HUDEP-2 (cell line): ENCODE measurements at regions not wholly inside any gene's neighbourhood (a gene's known extent, or its start where the extent isn't known, plus 50 kb on each side); places are given as distances from the start of the nearest gene placed in this dataset.

Experiments used
- DNase-seq, 76 experiments: peaks; one replicate each; lab custom pipeline; 2025; ENCODE audit not compliant: unreplicated experiment in 76 of 76; lab: John Stamatoyannopoulos, UW

DNA sequence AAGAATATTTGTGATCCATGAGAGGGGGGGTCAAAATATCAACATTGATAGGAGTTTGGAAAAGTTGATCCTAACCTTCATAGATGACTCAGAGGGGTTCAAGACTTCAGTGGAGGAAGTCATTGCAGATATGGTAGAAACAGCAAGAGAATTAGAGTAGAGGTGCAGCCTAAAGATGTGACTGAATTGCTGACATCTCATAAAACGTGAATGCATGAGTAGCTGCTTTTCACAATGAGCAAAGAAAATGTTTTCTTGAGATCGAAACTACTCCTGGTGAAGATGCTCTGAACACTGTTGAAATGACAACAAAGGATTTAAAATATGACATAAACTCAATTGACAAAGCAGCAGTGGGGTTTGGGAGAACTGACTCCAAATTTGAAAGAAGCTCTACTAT is 700.7 kb upstream of the FZD8 start:
- no peak for DNase-seq

DNA sequence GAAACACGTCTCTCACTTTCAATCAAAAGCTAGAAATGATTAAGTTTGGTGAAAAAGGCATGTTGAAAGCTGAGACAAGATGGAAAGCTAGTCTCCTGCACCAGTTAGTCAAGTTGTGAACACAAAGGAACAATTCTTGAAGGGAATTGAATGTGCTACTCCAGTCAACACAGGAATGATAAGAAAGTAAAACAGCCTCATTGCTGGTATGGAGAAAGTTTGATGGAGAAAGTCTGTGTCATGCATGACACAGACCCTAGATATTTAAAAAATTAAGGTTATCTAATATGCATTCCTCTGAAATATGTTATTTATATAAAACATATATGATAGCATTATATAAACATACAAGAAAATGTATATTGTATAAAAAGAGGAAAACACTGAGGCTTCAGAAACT is 699.4 kb upstream of the FZD8 start:
- DNase-seq: no peak

DNA sequence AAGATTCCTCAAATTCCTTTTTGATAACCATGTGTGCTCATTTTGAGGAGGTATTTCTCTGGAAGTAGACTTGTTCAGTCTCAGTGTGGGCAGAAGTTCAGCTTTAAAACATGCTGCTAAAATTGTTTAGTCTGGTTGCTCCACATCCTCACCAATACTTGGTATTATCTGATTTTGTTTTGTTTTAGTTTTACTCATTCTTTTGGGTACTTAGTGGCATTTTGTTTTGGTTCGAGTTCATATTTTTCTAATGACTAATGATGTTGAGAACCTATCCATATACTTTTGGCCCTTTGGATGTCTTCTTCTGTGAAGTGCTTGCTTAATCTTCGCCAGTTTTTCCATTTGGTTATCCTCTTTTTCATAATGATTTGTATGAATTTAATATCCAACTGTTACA is 694.2 kb upstream of the FZD8 start:
- no peak for DNase-seq

GRCh38 chr10:36333446-36333845 is 691.4 kb upstream of the FZD8 start:
- DNase-seq: no peak

DNA sequence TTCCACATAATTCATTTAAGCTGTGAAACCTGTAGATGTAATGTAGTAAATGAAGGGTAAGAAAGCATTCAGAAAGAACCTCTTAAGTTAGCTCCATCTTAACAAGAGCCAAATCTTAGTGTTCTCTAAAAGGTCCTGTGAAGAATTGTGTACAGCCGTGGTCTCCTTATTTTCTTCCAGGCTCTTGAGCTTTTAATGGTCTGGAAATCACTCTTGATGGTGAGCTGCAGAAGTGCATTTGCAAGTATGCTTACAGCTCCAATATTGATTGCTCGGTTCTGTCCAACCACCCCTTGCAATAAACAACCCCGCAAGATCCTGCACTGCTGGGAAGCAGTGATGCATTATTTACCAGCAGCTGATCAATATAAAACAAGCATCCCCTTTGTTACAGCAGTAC is 690.8 kb upstream of the FZD8 start:
- DNase-seq: no peak

- DNase-seq: no peak
Measured at GRCh38 chr10:36331121-36331520, 689.0 kb upstream of the FZD8 start.

DNA sequence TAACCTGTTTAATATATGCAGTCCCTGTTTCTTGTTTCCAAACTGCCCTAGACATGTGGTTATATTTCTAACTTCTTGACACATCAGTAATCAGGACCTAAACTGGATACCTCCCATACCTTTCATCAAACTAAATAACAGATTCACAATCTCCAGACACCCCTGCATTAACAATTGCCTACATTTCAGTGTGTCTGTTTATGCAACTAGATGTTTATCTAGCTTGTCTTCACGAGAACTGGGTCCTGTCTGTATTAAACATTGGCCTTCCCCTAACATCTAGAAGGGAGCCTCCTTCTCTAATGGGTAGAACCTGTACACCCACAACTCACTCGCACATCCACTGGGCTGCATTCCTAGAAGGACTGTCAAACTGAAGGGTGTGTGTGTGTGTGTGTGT is 683.7 kb upstream of the FZD8 start:
- DNase-seq: no peak

GRCh38 chr10:36324831-36325230 is 682.7 kb upstream of the FZD8 start:
- no peak for DNase-seq

DNA sequence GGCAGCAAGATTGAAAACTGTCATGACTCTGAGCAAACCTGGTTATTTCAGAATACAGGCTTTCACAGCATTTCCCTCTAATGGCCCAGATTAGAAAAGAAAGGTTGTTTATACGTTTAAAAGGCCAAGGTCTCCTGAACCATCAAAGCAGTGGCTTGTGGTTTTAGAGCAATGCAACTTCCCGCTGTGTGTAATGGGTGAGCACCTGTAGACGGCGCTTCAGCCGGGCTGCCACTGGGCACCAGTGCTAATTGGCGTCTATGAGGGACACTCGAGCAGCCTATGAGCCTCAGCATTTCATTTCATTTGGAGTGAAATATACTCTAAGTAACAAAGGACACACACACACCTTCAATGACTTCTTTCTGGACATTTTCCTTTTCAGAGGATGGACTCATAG is 671.0 kb upstream of the FZD8 start:
- DNase-seq: no peak

DNA sequence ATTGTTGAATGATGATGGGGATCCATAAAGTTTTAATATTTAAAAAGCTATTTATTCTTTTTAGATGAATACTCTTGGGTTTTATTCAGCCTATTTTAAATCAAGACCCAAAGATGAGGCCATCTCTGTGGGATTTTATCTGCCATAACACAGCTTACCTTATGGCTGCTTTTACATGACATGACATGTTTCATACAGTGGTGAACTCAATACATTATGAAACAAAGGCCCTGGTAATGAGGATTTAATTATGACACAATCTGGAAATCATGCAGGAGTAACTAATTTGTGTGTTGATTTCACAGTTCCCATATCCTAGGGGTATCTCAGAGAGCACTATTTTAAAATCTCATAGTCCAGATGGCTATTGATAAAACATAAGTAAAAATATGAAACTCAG is 661.8 kb upstream of the FZD8 start:
- DNase-seq: no peak

- no peak for DNase-seq
Measured at GRCh38 chr10:36302086-36302485, 660.0 kb upstream of the FZD8 start.

DNA sequence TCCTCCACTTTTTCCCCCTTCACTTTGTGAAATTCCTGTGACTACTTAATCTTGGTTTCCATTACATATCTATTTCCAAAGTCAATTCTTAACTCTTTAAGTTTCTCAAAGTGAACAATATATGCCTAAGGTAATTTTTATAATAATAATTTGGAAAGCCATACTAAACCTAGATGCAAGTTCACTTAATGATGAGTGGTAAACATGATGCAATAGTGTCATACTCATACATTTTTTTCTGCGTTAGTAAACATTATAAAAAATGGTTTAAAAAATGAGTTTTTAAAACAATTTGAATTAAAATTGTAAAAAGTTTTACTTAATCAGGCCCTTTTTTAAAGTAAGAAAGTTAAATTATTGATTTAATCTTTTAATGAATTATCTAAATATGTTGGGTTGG is 659.4 kb upstream of the FZD8 start:
- no peak for DNase-seq

- no peak for DNase-seq
Measured at GRCh38 chr10:36301139-36301538, 659.0 kb upstream of the FZD8 start.

DNA sequence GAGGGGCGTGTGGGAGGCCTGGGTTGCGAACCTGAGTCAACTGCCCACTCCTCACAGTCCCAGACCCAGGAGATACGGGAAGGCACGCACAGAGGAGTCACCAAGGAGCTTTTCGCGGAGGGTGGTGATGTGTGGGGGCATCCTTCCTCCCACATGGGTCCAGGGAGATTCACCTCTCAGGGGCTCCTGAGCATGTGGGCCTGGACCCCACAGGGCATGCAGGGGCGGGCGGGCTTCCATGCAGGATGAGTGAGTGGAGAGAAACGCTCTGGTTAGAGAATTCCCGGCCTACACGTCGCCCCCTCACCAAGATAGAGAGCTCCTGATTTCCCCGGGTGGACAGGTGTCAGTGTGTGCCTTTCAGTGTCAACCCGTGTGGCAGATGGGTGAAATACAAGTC is 641.7 kb upstream of the FZD8 start:
- no peak for DNase-seq

DNA sequence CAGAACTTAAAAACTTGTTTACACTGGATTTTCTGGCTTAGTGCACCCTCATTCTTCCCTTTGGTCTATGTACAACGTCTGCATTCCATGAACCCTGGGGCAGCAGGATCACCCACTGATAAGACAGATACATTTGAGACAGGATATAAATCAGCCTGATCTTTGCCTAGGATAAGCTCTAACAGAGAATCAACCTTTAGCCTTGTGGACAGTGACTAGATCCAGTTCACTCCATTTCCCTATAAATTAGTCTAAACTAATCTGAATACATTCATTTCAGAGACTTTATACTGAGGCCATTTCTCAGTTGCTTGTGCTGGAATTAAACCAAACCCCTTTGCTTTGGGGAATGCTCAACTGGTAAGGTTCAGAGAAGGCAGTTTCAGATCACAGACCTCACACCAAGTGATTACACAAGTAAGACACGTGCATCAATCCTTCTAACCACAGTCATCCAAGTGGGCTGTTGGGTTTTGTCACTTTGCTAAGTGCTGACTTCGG is 639.8 kb upstream of the FZD8 start:
- DNase-seq: no peak

DNA sequence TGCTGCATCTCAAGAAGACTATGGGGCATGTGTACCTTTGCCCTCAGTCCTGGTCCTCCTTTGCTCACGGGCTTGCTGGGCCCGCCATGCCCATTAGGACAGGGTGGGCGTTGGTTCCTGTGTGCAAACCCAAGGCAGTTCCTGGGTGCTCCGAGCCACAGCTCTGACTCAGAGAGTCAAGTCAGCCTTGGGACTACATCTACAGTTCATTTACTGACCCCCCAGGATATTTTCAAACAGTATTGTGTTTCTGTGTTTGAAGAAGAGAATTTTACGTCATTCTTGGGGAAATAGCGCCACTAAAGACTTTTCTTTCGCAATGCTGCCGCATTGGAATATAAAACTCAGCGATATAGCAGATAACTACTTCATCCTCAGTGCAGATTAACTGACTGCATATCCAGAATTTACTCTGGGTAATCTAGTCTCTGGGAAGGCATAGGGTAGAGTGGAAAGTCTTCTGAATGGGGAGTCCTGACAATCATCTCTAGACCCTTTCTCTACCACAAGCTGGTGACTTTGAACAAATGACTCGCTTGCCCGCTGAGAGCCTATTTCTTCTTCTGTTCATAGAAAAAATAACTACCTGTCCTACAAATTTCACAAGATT is 638.9 kb upstream of the FZD8 start:
- DNase-seq: no peak

GRCh38 chr10:36280321-36280741 is 638.2 kb upstream of the FZD8 start:
- no peak for DNase-seq

DNA sequence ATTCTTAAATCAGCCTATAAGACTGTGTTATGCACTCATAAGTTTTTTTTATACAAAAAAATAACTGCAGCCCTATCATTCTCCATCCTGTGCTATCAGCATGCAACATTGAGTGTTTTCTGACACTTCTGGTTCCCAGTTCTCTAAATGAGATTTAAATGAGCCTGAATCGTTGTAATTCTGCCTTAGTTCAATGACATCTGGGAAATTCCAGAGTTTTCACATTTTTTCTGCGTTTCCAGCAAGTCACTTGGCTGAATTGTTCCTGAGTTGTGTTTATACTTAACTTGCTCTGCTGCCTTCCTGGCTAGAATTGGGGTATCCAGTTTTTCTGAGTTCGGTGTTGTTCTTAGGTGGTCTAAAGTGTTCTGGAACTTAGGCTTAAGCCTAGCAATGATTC is 636.1 kb upstream of the FZD8 start:
- DNase-seq: no peak

DNA sequence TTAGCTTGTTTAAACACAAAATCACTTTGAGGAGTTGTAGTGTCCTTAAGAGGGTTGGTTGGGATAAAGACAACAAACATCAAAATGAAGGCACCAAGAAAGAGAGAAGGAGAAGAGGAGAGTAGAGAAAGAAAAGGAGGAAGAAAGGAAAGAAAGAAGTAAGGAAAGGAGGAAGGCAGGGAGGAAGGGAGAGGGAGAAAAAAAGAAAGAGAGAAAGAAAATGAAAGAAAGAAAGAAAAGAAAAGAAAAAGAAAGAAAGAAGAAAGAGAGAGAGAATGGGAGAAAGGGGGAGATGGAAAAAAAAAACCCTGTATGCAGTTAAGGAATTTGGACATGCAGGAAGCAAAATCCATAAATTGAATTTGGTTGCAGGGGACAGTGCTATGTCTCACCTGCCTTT is 635.4 kb upstream of the FZD8 start:
- DNase-seq: no peak

DNA sequence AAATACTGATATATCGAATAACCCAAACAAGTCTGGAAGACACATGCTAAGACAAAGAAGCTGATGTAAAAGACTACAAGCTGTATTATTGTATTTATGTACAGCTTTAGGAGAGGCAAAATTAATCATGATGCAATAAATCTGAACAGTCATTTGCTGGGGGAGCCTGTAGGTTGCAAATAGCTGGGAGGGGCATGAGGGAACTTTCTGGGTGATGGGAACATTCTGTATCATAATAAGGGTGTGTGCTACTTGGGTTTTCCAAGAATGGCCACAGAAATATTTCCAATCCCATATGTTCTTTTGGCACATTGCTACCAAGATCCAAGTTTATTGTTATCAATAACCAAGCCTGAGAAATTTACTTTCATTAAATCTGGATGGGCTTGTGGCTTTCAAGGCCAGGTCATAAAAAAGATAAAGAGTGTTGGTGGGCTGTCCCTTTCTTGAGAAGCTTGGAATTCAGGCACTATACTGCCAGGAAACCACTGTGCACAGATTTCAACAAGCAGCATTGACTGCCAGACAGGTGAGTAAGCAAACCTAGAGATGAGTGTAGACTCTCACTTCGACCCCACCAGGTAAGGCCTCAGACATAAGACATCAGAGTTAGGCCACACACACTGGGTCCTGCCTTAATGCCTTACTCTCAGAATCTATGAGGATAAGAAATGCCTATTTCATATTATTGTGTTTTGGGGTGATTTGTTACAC is 629.7 kb upstream of the FZD8 start:
- DNase-seq: no peak

GRCh38 chr10:36269222-36269621 is 627.1 kb upstream of the FZD8 start:
- DNase-seq: no peak

GRCh38 chr10:36266923-36267322 is 624.8 kb upstream of the FZD8 start:
- no peak for DNase-seq

DNA sequence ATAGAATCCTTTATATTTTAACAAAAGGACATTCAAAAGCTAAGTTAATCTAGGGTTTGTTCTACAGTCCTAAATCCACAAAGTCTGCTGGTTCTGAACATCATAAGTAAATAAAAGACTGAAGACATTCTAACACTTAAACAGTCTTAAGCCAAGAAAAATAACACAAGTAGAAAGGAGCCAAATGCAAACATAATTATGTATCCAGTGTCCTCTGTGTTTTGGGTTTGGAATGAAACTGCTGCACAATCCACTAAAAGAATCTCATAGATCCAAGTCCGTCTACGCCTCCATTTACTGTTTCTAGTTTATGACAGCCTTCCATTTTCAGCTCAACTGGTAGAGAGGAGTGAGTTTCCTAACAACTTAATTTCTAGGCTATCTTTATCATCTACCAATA is 623.6 kb upstream of the FZD8 start:
- no peak for DNase-seq
